Mesothelial cell of epicardium (in vitro differentiated cells): ENCODE measurements at regions not wholly inside any gene's neighbourhood (a gene's known extent, or its start where the extent isn't known, plus 50 kb on each side); places are given as distances from the start of the nearest gene placed in this dataset.
"Not testable (repeated sequence)": the region's sequence is repeated elsewhere in the genome, so short reads cannot be mapped to it uniquely, and the experiment has no call there.

Source experiments
- DNase-seq, 2 experiments: peaks; one replicate each; pipeline ENCODE4 v3.0.0; 2021; ENCODE audit warnings: low spot score in 2 of 2; ENCODE audit not compliant: unreplicated experiment in 2 of 2
- H3K27ac Mint-ChIP-seq: 2 replicates; pipeline ENCODE4 v1.8.0; 2021; ENCODE audit warnings: mixed read lengths
- H3K27me3 Mint-ChIP-seq: 2 replicates; pipeline ENCODE4 v1.8.0; 2021; ENCODE audit warnings: low read depth, mixed read lengths
- H3K36me3 Mint-ChIP-seq: 2 replicates; pipeline ENCODE4 v1.8.0; 2021; ENCODE audit warnings: mixed read lengths
- H3K4me1 Mint-ChIP-seq: 2 replicates; pipeline ENCODE4 v1.8.0; 2021; ENCODE audit warnings: mixed read lengths
- H3K4me3 Mint-ChIP-seq: 2 replicates; pipeline ENCODE4 v1.8.0; 2021; ENCODE audit warnings: mild to moderate bottlenecking, moderate library complexity, mixed read lengths
- H3K9me3 Mint-ChIP-seq: 2 replicates; pipeline ENCODE4 v1.8.0; 2021; ENCODE audit warnings: mixed read lengths
- CTCF ChIP-seq: fragments of 200-600 bp; sonication (generic); IDR thresholded peaks from one replicate; pipeline ENCODE4 v1.5.0; 2021; ENCODE audit warnings: antibody characterized with exemption; ENCODE audit not compliant: unreplicated experiment

- TF ChIP-seq CTCF, result no peak
- no peak overlapping the region for H3K4me3 Mint-ChIP-seq
- no peak for DNase-seq
- H3K4me1 Mint-ChIP-seq, result peaks cover 24% of the 10 kb centered on the region
- no peak overlapping the region for H3K27ac Mint-ChIP-seq
- H3K27me3 Mint-ChIP-seq, result peaks cover 5% of the 10 kb centered on the region
- peaks cover 10% of the 10 kb centered on the region for H3K36me3 Mint-ChIP-seq
- peaks cover 27% of the 10 kb centered on the region for H3K9me3 Mint-ChIP-seq
Observed at GRCh38 chr20:47917549-47918070, 132.3 kb upstream of the SULF2 start.

GRCh38 chr20:47915495-47915894 is 130.2 kb upstream of the SULF2 start:
- Mint-ChIP-seq H3K27me3 (peaks cover 4% of the 10 kb centered on the region), H3K36me3 (peaks cover 10% of the 10 kb centered on the region), H3K9me3 (peaks cover 27% of the 10 kb centered on the region), H3K4me3 (no peak overlapping the region), H3K27ac (no peak overlapping the region), H3K4me1 (peaks cover 11% of the 10 kb centered on the region)
- no peak for TF ChIP-seq CTCF
- DNase-seq, result no peak

- TF ChIP-seq CTCF, result no peak
- H3K4me3 Mint-ChIP-seq, result no peak overlapping the region
- peaks cover 4% of the 10 kb centered on the region for H3K27me3 Mint-ChIP-seq
- no peak for DNase-seq
- H3K36me3 Mint-ChIP-seq, result peaks cover 10% of the 10 kb centered on the region
- H3K27ac Mint-ChIP-seq, result no peak overlapping the region
- peaks cover 27% of the 10 kb centered on the region for H3K9me3 Mint-ChIP-seq
- H3K4me1 Mint-ChIP-seq, result peaks cover 11% of the 10 kb centered on the region
Observed at GRCh38 chr20:47914792-47915191, 129.5 kb upstream of the SULF2 start.

- H3K4me3 Mint-ChIP-seq, H3K36me3 Mint-ChIP-seq, H3K27me3 Mint-ChIP-seq, DNase-seq, H3K27ac Mint-ChIP-seq: not testable (repeated sequence)
- Mint-ChIP-seq H3K4me1 (peaks cover 16% of the 10 kb centered on the region), H3K9me3 (peaks cover 18% of the 10 kb centered on the region)
Observed at GRCh38 chr20:47912786-47913501, 127.7 kb upstream of the SULF2 start.

GRCh38 chr20:47912165-47912564 is 126.9 kb upstream of the SULF2 start:
- not testable (repeated sequence) for H3K27ac Mint-ChIP-seq, H3K36me3 Mint-ChIP-seq, DNase-seq, H3K4me3 Mint-ChIP-seq, H3K27me3 Mint-ChIP-seq
- peaks cover 12% of the 10 kb centered on the region for H3K9me3 Mint-ChIP-seq
- peaks cover 16% of the 10 kb centered on the region for H3K4me1 Mint-ChIP-seq

GRCh38 chr20:47909696-47910369 is 124.6 kb upstream of the SULF2 start:
- H3K9me3 Mint-ChIP-seq, H3K27ac Mint-ChIP-seq, DNase-seq, H3K36me3 Mint-ChIP-seq, H3K4me3 Mint-ChIP-seq: not testable (repeated sequence)
- peaks cover 15% of the 10 kb centered on the region for H3K27me3 Mint-ChIP-seq
- H3K4me1 Mint-ChIP-seq, result peaks cover 12% of the 10 kb centered on the region

GRCh38 chr20:47908361-47909035 is 123.2 kb upstream of the SULF2 start:
- not testable (repeated sequence) for H3K4me3 Mint-ChIP-seq, H3K9me3 Mint-ChIP-seq, DNase-seq, H3K36me3 Mint-ChIP-seq, H3K27ac Mint-ChIP-seq, H3K4me1 Mint-ChIP-seq
- peaks cover 16% of the 10 kb centered on the region for H3K27me3 Mint-ChIP-seq

- H3K4me3 Mint-ChIP-seq, H3K9me3 Mint-ChIP-seq, H3K4me1 Mint-ChIP-seq, H3K27ac Mint-ChIP-seq, H3K36me3 Mint-ChIP-seq, DNase-seq: not testable (repeated sequence)
- peaks cover 16% of the 10 kb centered on the region for H3K27me3 Mint-ChIP-seq
Observed at GRCh38 chr20:47907951-47908350, 122.7 kb upstream of the SULF2 start.
